Renal cortical epithelial cell (primary cell): ENCODE measurements at regions not wholly inside any gene's neighbourhood (a gene's known extent, or its start where the extent isn't known, plus 50 kb on each side); places are given as distances from the start of the nearest gene placed in this dataset.

Experiments used
- DNase-seq: peaks from one replicate; pipeline ENCODE4 v3.0.0-alpha.2; 2011; ENCODE audit warnings: low read depth

DNA sequence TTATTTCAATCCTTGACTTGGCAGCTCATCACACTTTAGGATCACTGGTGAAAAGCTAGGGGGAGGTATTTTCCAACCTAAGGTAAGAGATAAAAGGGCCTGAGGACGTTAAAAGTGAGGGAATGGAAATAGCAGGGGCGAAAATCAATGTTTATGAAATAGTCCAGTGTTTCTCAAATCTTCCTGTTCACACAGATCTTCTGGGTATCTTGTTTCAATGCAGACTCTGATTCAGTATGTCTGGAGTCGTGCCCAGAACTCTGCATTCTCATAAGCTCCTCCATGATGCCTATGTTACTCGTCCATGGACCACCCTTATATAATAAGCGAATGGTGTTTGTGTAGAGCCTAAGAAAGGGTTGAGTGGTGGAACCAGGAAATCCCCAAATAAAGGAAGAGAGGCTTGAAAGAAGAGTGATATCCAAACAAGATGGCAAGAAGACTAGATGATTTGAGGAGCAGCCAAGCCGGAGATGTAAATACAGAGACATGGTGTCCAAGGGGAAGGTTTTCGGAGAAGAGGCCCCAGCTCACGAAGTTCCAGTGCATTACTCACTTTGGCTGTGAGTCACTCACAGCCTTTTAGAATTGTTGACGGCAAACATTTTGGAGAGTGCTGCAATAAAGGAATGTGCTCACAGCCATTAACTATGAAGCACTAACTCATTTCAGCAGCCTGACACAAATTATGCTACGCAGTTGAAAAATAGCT, 215.6 kb upstream of the PPARGC1A start:
- peak; percentile 73 for DNase-seq

DNA sequence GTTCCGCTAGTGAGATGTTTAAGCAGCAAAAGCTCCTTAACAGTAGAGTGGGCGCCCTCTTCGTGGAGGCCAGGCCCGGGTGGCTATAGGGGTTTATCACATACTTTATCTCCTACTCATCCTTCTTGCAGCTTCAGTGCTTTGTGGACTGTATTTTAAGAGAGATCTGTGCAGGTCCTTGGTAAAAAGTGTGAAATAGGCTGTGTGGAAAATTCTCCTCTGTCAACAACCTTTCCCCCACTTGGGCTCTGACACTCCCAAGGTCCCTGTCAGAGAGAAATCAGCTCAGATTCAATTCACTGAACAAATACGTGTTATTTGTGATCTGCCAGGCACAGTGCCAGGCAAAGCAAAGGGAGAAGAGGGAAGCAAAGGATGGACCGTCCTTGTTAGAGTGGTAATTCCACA, 214.3 kb upstream of the PPARGC1A start:
- DNase-seq = no peak

DNA sequence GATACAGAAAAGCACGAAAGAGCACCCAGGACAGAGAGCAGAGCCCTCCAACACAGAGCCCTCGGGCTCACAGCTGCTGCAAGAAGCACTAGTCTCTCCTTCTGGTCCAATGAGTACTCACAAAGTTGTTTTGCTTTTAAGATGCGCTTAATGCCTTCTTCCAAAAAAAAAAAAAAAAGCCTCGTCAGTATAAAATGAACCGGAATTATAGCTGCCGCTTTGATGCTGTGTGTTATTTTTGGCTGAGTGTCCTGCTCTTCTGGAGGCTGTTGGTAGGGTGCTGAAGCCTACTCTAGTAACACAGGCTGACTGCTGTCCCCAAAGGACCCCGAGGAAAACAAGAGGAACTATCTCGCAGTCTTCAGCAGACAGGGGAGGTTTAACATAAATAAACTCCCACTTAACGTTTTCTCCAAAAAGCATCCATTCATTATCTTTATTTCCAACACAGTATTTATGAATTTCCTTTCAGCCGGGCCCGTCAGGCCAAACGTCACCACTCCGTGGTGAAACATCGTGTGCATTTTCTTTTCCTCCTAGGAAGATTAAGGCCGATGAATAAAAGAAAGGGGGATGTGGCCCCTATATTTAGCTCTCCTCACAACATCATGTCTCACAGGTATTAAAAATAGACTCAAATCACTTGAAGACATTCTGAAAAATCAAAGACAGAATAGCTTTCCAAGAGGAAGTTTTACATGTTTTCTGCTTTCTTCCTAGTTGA, 213.7 kb upstream of the PPARGC1A start:
- no peak for DNase-seq

DNA sequence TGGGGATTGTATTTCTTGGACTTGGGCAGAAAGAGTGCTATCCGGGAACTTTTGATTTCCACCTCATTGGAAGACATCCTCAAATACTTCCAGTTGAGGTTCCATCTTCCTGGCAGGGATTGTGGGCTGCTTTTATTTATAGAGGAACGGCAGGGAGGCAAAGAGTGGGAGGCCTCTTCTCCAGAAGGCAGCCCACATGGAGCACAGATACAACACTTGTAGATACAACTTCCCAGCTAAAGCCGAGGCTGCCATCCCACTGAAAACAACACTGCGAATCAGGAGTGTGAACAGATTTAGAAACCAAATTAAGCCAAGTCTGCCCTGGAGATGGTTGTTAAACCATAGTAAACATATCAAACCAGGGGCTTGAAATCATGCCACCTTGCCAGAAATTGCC, 212.8 kb upstream of the PPARGC1A start:
- no peak for DNase-seq

DNA sequence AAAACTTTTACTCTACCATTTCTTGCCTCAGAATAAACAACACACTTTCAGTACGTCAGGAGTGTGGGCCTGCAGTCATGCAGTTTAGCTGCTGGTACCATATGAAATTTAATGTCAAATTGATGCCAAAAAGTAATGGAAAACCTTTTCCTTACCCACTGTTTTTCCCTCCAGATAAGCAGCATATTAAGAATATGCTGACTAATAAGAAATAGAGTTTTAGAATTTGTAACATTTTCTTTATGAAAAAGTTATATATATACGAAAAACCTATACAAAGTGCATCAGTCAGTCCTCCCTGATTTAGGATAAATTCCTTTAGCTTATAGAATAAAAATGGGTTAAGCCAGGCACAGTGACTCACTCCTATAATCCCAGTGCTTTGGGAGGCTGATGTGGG, 206.8 kb upstream of the PPARGC1A start:
- DNase-seq = no peak

DNA sequence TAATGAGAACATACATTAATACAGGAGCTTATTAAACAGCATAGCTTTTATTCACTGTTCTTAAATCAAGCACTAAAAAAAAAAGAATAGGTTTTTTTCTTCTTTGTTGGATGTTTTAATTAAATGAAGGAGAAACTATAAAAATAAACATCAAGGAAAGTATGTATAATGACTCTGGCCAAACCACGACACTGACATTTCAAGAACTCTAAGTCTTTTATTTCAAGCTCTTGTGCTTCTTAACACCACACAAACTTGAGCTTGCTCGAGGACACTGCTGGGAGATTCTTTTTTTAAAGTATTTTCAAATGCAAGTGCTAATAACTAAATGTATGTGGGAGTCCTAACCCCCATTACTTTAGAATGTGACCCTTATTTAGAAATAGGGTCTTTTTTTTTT, 204.9 kb upstream of the PPARGC1A start:
- DNase-seq = no peak

DNA sequence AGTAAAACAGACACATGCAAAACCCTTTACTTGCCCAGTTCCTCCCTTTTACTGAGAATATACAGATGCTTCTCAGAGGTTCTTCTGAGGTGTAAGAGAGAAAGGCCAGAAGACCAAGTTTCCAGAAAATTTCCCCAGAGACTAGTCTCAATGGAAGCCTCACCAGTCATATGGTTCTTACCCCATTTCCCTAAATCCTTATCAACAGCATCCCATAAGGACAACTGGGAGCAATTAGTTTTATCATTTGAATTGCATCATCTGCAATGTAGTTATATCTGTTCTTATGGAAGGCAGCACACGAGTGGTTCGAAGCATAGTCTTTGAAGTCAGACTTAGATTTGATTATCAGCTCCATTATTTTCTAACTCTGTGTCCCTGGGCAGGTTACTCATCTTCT, 203.6 kb upstream of the PPARGC1A start:
- DNase-seq = no peak

DNA sequence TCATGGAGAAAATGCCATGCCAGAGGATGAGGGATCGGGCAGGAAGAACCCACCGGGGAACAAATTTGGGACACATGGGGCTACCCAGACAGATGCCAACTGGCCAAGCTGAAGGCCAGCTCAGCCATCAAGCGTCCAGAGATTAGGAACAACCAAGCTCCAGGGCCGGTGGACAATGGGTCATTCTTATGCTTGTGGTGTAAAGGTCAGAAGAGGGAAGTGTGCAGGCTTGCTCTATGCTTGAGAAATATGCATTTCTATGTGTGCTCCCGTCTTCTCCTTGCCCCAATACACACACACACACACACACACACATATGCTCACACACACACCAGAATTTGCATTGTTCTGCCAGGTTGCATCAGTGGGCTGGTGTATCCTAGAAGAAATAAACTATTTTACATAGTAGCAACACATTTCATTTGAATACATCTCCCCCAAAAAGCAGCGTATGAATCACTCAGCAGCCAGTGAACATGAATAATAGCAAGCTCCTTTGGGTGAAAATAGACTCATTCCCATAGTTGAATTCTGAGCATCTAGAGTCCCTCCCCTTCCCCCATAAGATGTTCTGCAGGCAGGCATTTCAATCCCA, 201.9 kb upstream of the PPARGC1A start:
- DNase-seq = no peak

DNA sequence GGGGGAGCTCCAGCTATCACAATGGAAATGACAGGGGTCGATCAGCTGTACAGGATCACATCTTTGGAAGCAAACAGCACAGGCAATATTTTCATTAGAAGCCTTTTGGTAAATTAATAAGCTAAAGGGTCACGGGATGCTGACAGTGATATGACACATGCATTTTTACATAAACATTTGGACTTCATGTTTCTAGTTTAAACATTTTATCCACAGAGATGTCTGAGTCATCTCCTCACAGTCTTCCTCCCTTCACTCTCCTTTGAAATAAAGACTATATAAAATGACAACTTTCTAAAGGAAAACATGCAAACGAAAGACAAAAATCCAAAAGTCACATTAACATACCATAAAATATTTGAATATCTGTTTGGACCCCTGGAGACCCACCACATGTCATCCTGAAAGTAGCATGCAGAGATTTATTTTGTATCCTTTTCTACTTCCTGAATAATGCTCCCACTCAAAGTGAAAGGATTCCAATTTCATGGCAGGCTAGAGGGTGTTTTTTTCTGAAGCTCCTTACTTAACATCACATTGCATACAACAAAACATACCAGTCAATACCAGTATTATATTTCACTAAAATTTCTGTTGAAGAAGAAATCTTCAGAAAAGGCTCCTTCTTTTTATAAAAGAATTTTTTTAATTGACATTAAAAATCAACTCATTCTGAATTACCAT, 200.1 kb upstream of the PPARGC1A start:
- no peak for DNase-seq

DNA sequence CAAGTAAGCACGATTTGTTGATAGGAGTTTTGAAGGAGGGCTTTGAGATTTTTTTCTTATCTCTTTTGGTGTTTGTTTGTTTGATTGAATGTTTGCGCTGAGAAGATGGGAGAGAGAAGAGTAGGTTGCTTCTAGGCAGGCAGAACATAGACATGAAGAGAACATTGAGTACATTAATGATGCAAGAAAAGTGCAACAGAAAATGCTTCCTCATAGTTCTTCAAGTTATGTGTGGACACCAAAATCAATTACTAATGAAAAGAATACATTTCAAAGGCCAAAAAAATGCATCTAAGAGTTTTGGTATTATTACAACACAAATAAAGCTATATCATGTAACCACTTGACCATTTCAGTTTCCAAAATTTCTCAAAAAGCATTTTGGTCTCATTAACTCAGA, 191.0 kb upstream of the PPARGC1A start:
- no peak for DNase-seq

DNA sequence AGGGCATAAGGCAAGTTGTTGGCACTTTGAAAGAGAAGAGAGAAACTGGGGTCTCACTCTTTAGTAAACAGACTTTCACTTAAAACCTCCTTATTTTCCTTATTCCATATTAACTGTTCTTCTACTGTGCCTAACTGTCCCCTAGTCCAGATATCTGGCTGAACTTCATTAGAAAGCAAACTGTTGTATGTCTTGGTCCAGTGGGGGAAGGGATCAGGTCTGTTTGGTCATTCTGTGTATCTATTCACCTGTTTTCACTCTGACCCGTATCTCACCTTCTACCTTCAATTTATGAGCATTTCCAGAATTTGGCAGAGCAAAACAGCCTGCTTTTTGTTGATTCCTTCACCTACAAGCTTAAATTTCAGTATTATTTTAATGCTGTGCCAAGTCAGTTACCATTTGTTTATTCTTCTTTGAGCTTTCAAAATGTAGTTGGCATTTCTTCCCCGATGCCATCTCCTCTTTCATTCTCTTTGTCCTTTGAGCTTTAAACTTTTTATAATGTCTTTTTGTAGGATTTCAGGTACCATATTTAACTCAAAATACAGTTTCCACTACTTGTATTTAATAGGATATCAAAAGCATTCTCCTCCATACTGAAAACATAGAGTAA, 188.6 kb upstream of the PPARGC1A start:
- no peak for DNase-seq

DNA sequence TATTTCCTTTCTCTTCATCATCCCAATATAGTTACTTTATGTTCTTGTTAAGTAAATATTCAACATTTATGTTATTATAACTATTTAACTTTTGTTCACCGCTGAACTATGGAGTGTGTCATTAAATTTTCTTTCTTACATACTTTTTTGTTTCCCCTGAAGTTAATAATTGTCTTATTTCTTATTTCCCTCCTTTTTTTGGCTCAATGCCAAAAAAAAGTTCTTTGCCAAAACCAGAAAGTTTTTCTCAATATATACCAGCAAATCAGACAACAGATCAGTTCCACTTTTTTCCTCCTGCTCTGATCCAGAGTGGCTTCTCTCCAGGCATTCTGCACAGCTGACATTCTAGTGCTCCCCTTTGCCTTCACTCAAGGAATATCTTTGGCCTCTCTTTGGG, 187.0 kb upstream of the PPARGC1A start:
- peak; percentile 36 for DNase-seq

DNA sequence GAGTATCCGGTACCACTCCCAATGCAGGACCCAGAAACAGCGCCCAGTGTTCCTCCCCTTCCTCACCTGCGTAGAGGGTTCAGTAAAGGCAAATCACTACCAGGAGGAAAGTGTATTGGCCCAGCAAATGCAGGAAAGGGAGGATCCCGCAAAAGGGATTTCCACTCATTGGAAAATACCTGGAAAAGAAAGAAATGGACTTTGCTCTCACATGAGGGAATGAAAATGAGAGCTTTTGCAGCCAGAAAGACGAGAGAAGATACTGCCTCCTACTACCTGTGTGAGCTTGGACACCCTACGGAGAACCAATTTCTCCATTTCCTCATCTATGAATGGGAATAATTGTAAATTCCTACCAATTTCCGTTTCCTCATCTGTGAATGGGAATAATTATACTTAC, 184.1 kb upstream of the PPARGC1A start:
- no peak for DNase-seq

DNA sequence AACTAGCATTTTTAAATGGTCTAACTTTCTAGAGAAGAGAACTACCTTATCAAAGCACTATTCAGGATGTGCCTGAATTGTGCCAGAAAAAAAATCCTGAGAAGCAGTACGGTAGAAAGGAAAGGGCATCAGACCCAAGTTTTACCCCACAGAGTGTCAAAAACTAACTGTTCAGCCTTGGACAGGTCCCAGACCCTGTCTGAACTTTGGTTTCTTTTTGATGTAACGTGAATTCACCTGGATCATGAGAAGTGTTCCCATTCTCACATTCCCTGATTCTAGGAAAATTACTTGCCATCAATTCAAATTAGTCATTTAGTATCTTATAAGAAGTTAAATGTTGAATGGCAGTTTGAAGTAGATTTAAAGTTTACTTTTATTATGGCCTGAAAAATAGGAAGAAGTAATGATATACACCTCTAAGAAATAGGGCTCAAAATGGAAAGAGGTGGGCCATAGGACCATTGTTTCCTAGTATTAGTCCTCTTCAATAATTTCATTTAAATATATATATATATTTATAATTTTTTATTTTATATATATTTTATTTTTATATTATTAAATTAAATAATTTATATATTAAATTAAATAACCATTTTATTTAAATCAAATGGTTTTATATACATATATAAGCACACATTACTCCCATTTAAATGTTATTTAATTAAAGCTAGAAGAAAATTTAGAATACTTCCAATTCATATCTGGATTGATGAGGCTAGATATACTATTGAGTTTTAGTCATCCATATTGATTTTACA, 181.9 kb upstream of the PPARGC1A start:
- DNase-seq = no peak

DNA sequence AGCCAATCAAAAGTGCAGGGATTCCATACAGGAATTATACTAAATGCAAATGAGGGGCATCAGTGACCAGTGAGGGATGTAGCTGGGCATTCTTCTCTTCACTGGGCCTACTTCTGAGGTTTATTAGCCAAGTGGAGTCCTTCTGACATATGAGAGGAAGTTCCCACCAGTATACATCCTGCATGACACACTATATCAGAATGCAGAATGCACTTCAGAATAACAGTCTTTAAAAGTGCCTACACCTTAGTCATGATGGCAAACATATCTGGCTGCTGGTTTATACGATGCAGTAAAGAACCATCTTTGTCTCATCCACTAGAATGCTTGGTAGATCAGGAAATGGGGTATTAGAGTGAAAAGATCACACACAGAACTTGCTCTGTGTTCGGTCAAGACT, 180.3 kb upstream of the PPARGC1A start:
- DNase-seq = peak; percentile 86

DNA sequence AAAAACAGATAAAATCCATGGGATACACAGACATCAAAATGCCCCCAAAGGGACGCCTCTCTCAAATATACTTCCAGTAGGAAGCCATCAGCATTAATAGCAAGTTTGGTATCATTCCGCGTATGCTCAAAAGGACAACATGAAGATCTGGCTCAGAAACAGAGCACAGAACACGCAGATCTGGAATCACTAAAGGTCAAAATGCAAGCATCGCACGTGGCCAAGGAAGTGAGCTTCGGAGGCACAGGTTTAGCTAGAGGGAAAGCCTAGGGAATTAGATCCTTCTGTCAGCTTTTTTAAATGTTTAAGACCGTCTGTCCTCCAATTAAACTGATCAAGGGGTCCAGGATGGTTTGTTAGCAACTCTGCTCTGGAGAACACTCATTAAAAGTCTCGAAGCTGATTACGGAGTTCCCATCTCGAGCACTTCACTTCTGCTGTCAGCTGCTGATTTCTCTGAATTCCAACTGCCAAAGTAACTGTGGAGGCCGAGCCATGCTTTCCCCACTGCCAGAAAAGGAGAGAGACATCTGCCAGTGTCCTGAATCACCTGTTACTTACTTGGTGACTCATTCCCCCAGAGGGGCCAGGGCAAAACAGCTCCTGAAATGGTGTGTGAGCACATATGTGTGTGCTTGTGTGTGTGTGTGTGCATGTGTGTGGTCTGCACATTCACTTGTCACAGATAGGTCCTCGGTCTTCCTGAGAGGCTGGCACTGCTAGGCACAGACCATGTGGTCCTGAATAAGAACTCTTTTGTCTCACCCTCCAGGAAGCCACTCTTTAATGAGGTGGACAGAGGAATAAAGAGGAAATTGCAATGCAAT, 177.7 kb upstream of the PPARGC1A start:
- peak; percentile 94 for DNase-seq

DNA sequence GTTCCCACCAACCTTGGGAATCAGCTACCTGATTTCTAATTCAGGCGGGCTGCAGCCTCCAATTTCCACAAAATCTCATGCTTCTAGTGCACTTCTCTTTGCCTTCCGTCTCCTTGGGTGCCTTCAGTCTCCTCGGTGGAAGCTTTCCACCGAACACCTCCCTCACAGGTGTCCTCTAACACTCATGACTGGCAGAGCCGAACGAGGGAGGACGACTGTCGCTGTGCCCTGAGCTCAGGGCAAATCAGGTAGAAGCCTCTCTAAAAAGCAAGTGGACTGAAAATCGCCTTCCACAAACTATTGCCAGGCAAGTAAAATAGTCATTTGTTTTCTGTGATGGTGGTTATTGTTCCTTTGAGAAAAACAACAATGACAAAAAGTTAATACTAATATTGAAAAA, 176.1 kb upstream of the PPARGC1A start:
- DNase-seq = no peak

DNA sequence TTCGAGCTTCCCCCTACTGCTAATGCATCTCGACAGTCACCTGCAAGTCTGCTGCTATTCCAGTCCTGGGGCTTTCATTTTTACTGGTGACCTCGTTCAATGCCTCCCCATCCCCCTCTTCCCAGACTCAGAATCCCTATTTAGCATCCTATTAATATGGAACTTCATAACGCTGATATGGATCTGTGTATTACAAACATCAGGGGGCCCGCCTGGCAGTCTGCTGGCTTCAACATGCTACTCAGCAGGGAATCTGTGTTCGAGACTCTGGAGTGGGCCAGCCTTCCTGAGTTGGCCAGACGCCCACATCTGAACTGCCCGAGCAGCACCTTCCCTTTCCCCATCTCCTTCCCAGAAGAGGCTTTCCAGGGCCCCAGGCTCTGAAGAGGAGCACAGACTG, 173.9 kb upstream of the PPARGC1A start:
- DNase-seq = no peak

DNA sequence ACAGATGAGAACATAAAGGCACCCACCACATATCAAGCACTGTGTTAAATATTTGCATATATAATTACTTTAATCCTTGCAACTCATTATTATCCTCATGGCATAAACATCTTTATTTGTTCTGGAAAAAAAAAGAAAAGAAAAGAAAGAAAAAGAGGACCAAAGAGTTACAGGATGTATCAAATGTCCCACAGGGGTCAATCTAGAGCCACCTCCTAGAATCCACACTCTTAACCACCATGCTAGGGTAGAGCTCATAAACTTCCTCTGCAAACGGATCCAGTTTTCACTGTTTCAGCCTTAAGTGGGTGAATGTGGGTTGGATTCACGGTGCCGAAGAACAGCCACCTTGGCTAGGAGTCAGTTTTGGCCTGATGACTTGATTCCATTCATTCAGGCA, 171.1 kb upstream of the PPARGC1A start:
- DNase-seq = no peak

DNA sequence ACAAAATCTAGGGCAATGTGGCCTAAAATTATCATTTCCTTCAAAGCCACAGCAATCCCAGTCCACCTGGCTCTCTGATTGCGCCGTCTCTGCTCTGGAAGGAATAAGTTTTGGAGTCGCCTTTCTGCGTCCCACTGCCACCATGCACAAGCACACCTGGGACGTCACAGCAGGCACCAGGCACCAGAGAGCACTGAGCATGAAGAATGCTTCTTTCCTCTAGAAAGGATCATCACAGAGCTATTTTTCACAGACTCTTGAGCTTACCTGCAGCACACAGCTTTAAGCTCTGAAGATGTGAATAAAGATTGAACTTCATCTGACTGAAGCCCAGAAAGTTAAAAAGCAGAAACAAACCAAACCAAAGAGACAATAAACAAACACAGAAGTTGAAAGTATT, 170.0 kb upstream of the PPARGC1A start:
- DNase-seq = no peak
